ENCODE measurements at regions not wholly inside any gene's neighbourhood (a gene's known extent, or its start where the extent isn't known, plus 50 kb on each side); places are given as distances from the start of the nearest gene placed in this dataset.

DNA sequence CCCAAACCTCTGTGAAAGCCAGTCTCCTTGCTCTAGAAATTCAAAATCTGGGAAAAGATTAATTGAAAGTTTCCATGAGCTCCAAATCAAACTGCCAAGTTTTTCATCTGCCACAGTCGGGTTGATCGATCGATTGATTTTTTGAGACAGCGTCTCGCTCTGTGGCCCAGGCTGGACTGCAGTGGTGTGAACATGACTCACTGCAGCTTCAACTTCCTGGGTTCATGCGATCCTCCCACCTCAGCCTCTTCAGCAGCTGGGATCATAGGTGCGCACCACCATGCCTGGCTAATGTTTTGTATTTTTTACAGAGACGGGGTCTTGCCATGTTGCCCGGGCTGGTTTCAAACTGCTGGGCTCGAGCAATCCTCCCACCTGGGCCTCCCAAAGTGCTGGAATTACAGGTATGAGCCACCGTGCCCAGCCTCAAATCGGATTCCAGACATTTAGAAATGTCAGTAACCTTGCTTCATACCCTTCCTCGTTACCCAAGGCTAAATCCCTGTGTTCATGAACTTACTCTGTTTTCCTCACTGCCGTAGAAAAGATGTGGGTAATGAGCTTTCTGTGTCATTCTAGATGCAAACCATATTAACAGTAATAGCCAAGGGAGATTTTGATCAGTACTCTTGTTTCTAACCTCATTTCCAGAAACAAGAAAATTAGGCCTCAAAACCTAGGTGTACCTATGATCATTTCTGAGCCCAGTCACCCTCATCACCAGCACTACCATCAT lies 105.9 kb upstream of the AKAP13 start:
- Histone ChIP-seq H3K9me3 (no peaks in the 10 kb centered on the region), H3K27ac (no peak overlapping the region), H3K4me1 (no peaks in the 10 kb centered on the region), H3K27me3 (no peaks in the 10 kb centered on the region), H3K4me3 (no peak overlapping the region), H3K36me3 (no peaks in the 10 kb centered on the region)
- intact Hi-C loops (cut with DNase I) = no loop called here
- no peak for TF ChIP-seq POLR2AphosphoS5 (IDR thresholded peaks at IDR 0.05; ENCODE audit: insufficient read depth in 1 of 2, low read depth in 1 of 2)
- no peak for TF ChIP-seq POLR2A (IDR thresholded peaks at IDR 0.05)
- TF ChIP-seq, protein P1, sequence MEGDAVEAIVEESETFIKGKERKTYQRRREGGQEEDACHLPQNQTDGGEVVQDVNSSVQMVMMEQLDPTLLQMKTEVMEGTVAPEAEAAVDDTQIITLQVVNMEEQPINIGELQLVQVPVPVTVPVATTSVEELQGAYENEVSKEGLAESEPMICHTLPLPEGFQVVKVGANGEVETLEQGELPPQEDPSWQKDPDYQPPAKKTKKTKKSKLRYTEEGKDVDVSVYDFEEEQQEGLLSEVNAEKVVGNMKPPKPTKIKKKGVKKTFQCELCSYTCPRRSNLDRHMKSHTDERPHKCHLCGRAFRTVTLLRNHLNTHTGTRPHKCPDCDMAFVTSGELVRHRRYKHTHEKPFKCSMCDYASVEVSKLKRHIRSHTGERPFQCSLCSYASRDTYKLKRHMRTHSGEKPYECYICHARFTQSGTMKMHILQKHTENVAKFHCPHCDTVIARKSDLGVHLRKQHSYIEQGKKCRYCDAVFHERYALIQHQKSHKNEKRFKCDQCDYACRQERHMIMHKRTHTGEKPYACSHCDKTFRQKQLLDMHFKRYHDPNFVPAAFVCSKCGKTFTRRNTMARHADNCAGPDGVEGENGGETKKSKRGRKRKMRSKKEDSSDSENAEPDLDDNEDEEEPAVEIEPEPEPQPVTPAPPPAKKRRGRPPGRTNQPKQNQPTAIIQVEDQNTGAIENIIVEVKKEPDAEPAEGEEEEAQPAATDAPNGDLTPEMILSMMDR (IDR thresholded peaks at IDR 0.05) = no peak
- no peak for DNase-seq (ENCODE audit: extremely low spot score in 2 of 2)

DNA sequence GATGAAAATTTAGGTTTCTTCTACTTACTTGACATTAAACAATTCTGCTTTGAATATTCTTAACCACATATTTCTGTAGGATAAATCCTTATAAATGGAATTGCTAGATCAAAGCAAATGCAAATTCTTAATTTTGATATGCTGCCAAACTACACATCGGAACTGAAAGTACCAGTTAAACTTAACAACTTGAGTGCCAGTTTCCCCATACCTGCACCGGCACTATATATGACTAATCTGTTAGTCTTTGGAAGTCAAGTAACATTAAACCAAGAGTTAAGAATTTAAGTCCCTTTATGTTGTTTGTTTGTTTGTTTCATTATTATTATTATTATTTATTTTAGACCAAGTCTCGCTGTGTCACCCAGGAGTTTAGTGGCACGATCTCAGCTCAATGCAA lies 103.9 kb upstream of the AKAP13 start:
- no peaks in the 10 kb centered on the region for H3K27me3 ChIP-seq
- H3K27ac ChIP-seq = no peak overlapping the region
- DNase-seq (ENCODE audit: extremely low spot score in 2 of 2) = no peak
- intact Hi-C loops (cut with DNase I) = no loop called here
- no peaks in the 10 kb centered on the region for H3K9me3 ChIP-seq
- no peaks in the 10 kb centered on the region for H3K4me1 ChIP-seq
- no peak for TF ChIP-seq POLR2AphosphoS5 (IDR thresholded peaks at IDR 0.05; ENCODE audit: insufficient read depth in 1 of 2, low read depth in 1 of 2)
- TF ChIP-seq, protein P1 (IDR thresholded peaks at IDR 0.05) = no peak
- TF ChIP-seq POLR2A (IDR thresholded peaks at IDR 0.05) = no peak
- no peaks in the 10 kb centered on the region for H3K36me3 ChIP-seq
- no peak overlapping the region for H3K4me3 ChIP-seq

DNA sequence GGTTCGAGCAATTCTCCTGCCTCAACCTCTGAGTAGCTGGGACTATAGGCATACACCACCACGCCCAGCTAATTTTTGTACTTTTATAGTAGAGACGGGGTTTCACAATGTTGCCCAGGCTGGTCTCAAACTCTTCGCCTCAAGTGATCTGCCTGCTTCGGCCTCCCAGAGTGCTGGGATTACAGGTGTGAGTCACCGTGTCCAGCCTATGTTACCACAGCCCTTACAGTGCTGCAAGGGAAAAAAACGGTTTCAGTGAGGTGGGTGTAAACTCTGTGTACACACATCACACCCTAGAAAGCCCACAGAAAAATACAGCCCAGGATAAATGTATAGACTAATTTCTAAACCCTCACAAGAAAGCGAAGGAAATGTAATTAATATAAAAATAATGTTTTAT lies 103.5 kb upstream of the AKAP13 start:
- TF ChIP-seq, protein P1 (IDR thresholded peaks at IDR 0.05) = no peak
- Histone ChIP-seq H3K36me3 (no peaks in the 10 kb centered on the region), H3K4me3 (no peak overlapping the region), H3K4me1 (no peaks in the 10 kb centered on the region), H3K27me3 (no peaks in the 10 kb centered on the region), H3K9me3 (no peaks in the 10 kb centered on the region), H3K27ac (no peak overlapping the region)
- no peak for DNase-seq (ENCODE audit: extremely low spot score in 2 of 2)
- intact Hi-C loops (cut with DNase I) = no loop called here

DNA sequence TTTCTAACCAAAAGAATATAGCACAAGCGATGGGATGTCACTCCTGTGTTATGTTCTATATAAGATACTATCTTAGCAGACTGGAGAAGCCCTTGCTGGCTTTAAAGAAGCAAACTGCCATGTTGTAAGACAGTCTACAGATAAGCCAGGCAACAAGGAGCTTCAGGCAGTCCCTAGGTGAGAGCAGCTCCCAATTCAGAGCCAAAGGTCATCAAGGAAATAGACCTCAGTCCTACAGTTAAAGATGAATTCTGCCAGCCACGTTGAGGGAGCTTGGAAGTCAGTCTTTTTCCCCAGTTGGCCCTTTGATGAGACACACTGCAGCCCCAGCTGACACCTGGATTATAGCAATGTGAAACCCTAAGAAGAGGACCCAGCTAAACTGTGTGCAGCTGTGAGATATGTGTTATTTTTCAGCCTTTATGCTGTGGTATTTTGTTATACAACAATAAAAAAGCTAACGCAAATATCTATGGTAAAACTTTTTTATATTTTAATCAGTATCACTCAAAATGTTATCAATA lies 102.5 kb upstream of the AKAP13 start:
- intact Hi-C loops (cut with DNase I) = no loop called here
- Histone ChIP-seq H3K9me3 (no peaks in the 10 kb centered on the region), H3K4me3 (no peak overlapping the region), H3K36me3 (no peaks in the 10 kb centered on the region), H3K4me1 (no peaks in the 10 kb centered on the region), H3K27me3 (no peaks in the 10 kb centered on the region), H3K27ac (no peak overlapping the region)
- no peak for TF ChIP-seq POLR2A (IDR thresholded peaks at IDR 0.05)
- TF ChIP-seq, protein P1 (IDR thresholded peaks at IDR 0.05) = no peak
- TF ChIP-seq POLR2AphosphoS5 (IDR thresholded peaks at IDR 0.05; ENCODE audit: insufficient read depth in 1 of 2, low read depth in 1 of 2) = no peak
- no peak for DNase-seq (ENCODE audit: extremely low spot score in 2 of 2)

DNA sequence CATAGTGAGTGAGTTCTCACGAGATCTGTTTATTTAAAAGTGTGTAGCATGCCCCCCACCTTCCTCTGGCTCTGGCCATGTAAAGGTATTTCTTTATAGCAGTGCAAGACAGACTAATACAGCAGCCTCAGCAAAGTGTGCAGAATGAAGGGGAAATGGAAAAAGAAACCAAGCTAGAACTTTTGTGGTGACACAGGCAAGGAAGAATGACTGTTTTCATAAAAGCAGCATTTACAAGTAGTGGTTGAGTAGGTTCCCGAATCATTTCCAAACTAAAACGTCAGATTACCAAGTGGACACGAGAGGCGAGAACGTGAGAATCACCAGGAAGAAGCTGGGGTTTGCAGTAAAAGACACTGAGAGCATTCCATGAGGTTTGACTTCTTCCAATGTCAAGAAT lies 100.2 kb upstream of the AKAP13 start:
- Histone ChIP-seq H3K9me3 (no peaks in the 10 kb centered on the region), H3K36me3 (no peaks in the 10 kb centered on the region), H3K4me3 (no peak overlapping the region), H3K4me1 (no peaks in the 10 kb centered on the region), H3K27ac (no peak overlapping the region), H3K27me3 (no peaks in the 10 kb centered on the region)
- TF ChIP-seq POLR2AphosphoS5 (IDR thresholded peaks at IDR 0.05; ENCODE audit: insufficient read depth in 1 of 2, low read depth in 1 of 2) (no peak), POLR2A (IDR thresholded peaks at IDR 0.05) (no peak)
- TF ChIP-seq, protein P1 (IDR thresholded peaks at IDR 0.05) = no peak
- no peak for DNase-seq (ENCODE audit: extremely low spot score in 2 of 2)
- intact Hi-C loops (cut with DNase I) = no loop called here
